HG02852 (cell line): ENCODE measurements at regions not wholly inside any gene's neighbourhood (a gene's known extent, or its start where the extent isn't known, plus 50 kb on each side); places are given as distances from the start of the nearest gene placed in this dataset.

Experiments
- ATAC-seq: cut with Tn5 transposase; IDR thresholded peaks from one replicate; pipeline ENCODE4 v1.9.1; 2021; ENCODE audit warnings: mild to moderate bottlenecking, moderate library complexity; ENCODE audit not compliant: unreplicated experiment

DNA sequence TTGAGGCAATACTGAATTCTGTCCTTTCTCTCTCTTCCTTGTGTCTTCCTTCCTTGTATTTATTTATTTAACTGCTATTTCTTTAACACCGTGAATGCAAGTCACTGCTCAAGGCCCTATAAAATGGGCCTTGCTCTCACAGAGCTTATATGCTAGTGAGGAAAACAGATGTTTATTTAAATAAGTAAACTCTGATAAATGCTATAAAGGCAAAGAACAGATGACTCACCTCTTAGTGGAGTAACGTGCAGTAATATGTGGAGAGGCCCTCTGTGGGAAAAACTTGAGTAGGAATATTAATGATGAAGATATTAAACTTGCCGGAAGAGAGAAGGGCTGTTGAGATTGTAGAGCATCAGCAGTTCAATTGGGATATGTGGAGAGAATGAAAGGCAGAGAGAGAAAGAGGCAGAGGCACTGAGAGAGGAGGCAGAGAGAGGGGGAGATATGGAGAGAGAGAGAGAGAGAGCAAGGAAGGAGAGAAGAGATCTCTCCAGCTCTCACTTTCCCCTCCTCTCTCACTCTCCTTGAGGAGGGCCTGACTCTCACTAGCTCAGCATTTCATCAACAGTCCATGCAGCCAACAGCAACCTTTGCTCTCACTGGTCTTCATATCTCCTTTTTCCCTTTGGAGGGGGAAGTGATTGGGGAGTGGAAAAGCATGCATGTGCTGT lies 322.2 kb downstream of the LMX1A start:
- ATAC-seq, result no peak

DNA sequence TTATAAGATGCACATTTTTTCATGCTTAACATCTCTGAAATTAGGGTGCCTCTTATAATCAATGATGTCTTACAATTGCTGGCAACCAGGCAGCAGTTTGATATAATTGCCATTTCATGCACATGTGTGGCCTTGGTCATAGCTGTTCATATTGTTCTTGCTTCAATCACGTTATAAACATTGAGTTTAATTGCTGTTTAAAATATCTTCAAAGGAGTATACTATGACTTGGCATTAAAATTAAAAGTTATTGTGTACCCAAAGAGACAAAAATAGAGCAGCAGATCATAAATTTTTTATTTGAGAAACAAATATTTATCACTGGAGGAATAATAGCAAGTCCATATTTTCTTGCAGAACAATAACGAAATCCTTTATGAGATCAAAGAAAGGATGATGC lies 325.5 kb downstream of the LMX1A start:
- ATAC-seq, result no peak

GRCh38 chr1:165025805-165026204 lies 330.7 kb downstream of the LMX1A start:
- ATAC-seq, result no peak

- no peak for ATAC-seq
These were observed 341.8 kb downstream of the LMX1A start for GRCh38 chr1:165014753-165015152.

- no peak for ATAC-seq
These were observed 344.5 kb downstream of the LMX1A start for GRCh38 chr1:165011991-165012531.

GRCh38 chr1:165011186-165011585 lies 345.3 kb downstream of the LMX1A start:
- no peak for ATAC-seq

DNA sequence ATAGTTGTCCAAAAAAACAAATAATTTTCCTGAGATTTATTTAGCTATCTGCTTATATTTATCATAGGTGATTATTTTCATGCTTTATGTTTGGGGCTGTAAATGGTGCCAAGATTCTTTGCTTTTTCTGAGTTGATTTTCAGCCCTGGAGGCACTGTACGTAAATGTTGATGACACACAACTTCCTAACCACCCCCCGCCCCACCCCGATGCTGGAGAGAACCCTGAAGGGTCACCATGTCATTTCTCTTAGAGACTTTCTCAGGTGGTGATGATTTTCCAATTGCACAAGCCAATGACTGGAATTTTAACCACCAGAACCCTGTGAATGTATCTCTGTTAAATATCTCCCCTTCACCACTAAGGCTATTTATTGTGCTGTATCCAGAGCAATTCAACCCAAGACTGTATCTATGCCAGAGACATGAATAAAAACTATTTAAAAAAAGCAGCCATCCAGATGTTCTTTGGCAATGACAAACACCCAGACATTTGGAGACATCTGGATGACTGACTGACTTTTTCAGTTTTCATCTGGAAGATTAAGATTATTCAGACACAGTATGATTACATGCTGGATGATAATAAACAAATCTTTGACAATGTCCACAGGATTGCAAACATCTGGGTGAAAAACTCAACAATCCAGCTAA lies 346.0 kb downstream of the LMX1A start:
- ATAC-seq, result no peak

- no peak for ATAC-seq
These were observed 349.7 kb downstream of the LMX1A start for GRCh38 chr1:165006831-165007230.

DNA sequence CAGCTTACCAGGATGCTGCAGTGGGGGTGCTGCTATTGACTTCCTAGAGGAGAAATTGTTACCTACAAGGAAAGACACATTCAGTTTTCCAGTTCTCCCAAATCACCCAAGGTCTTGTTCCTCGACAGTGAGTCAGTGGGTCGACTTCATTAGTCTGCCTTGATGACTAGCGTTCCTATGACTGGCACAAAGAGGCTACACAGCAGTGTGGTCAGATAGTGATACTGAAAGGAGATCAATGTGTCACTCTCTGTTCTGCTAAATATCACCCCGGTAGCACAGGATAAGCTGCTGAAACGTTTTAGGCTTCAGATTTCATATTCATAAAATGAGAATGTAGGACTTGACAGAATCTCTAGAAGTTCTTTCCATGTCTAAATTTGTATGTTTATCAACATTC lies 357.4 kb downstream of the LMX1A start:
- ATAC-seq, result no peak

DNA sequence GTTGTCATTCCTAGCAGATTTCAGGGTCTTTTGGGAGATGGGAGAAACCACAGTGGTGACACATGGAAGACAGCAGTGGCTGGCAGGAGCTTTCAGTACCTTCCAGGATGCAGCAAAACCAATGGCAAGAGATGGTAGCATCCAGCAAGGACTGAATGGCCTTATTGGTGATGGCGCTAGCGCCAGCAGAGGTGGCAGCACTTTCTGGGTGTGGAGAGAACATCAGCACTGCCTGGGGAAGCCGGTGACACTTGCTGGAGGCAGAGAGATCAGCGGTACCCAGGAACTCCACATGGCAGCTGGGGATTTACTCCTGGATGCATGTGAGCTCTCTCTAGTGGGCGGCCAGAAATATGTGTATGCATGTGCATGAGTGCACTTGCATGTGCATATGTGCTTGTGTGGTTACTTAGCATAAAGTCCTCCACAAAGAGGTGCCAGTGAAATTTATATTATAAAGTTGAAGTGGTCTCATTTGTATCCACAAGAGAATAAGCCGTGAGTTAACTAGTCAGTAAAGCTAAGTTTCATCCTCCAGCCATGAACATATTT lies 364.7 kb downstream of the LMX1A start:
- ATAC-seq, result no peak

GRCh38 chr1:164983023-164983650 lies 373.4 kb downstream of the LMX1A start:
- ATAC-seq, result no peak

GRCh38 chr1:164982545-164982944 lies 374.0 kb downstream of the LMX1A start:
- ATAC-seq, result no peak

DNA sequence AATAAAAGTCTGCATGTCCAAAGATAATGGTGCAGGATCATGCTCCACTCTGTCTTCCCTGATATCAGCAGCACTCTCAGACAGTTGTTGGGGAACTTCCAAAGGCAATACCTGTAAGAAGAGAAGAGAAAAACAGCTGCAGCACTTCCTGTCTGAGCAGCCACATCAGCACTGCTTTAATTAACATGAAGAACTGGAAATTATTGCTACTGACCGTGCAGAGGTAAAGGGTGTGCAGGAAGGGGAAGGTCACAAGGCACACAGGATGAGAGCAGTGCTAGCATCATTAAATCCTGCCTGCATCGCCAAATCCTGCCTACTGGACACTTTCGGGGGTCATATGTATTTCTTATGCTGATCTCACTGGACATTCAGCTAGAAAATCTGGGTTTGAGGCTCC lies 379.0 kb downstream of the LMX1A start:
- ATAC-seq, result no peak

GRCh38 chr1:164971921-164972415 lies 384.5 kb downstream of the LMX1A start:
- ATAC-seq, result no peak

- no peak for ATAC-seq
These were observed 385.1 kb downstream of the LMX1A start for GRCh38 chr1:164971391-164971790.

- no peak for ATAC-seq
These were observed 387.3 kb downstream of the LMX1A start for GRCh38 chr1:164969253-164969652.

- no peak for ATAC-seq
These were observed 389.2 kb downstream of the LMX1A start for GRCh38 chr1:164967300-164967699.

DNA sequence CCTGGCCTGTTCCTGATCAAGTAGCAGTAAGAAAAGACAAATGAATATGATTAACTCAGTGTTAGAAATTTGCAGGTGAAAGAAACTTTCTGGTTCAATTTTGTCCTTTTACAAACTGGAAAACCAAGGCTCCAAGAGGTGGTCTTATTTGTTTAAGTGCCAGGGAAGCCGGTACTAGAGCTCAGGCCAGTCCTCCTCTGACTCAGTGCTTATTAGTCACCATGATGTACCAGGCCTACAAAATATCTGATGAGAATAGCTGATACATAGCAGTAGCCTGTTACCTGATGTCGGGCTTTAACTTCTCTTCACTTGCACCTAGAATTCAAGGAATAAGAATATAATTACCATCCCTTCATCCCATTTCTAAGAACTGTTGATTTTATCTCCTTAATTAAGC lies 394.8 kb downstream of the LMX1A start:
- no peak for ATAC-seq

- ATAC-seq, result no peak
These were observed 397.3 kb downstream of the LMX1A start for GRCh38 chr1:164958982-164959768.

DNA sequence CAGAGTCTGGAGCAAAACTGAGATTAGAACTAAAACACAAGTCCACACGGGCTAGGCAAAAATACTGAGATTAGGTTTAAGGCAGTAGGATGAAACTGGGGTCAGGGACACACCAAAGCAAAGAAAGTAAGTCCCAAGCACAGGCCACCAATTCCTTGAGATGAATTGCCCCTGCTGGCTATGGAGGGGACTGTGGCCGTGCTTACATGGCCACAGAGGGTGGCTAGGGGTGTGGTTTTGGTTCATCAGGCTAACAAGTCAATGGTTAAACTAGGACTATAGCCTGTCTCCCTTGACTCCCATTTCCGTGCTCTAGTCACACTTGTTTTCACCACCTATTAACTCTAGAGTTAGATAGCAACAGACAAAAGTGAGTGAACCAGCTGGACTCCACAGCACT lies 394.8 kb downstream of the PBX1 start:
- ATAC-seq, result no peak

- no peak for ATAC-seq
These were observed 394.1 kb downstream of the PBX1 start for GRCh38 chr1:164953098-164953497.
